ENCODE measurements at regions not wholly inside any gene's neighbourhood (a gene's known extent, or its start where the extent isn't known, plus 50 kb on each side); places are given as distances from the start of the nearest gene placed in this dataset.

DNA sequence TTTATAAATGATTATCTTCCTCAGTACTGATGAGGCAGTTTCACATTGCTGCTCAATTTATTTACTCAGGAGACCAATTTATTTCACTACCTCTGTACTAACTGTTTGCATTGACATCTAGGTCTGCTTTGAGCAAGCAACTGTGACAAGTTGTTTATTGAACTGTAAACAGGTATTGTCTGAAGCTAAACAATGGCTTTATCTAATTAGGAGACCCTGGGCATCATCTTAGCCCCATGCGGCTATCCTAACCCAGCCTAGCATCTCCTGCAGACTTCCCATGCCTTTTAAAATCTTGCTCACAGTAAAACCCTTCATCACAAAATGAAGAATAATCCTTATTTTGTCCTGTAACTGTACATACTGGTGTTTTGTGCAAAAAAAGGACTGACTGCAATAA, 348.2 kb downstream of the RWDD3 start:
- ChIA-PET CTCF (no interaction called here), POLR2A (no interaction called here)
- FAIRE-seq: no peak
- Histone ChIP-seq H4K20me1 (replicated peaks; ENCODE audit: control insufficient read depth, extremely low read depth, insufficient read depth, low read length) (no peaks in the 10 kb centered on the region), H2AFZ (ENCODE audit: low read depth, low read length) (no peak overlapping the region), H3K27me3 (ENCODE audit: control insufficient read depth in 2 of 2, insufficient read depth in 2 of 2, low read length in 2 of 2) (no peaks in the 10 kb centered on the region), H3K27ac (ENCODE audit: insufficient read depth, low read depth, low read length) (no peak overlapping the region), H3K79me2 (ENCODE audit: control insufficient read depth, insufficient read depth, low read length) (no peaks in the 10 kb centered on the region), H3K4me3 (replicated peaks in 1 of 3; ENCODE audit: insufficient read depth in 1 of 3, low read depth in 1 of 3, low read length in 3 of 3) (no peak overlapping the region), H3K4me1 (ENCODE audit: control insufficient read depth, extremely low read depth, insufficient read depth, low read length) (no peaks in the 10 kb centered on the region), H3K4me2 (ENCODE audit: insufficient read depth, low read length) (no peak overlapping the region), H3K9me1 (replicated peaks; ENCODE audit: control insufficient read depth, extremely low read depth, insufficient read depth, low read length) (no peaks in the 10 kb centered on the region), H3K36me3 (ENCODE audit: control insufficient read depth in 2 of 2, extremely low read depth in 1 of 2, insufficient read depth in 2 of 2, low read length in 2 of 2) (no peaks in the 10 kb centered on the region), H3K9ac (replicated peaks; ENCODE audit: extremely low read depth, insufficient read depth, low read length) (no peak overlapping the region), H3K9me3 (replicated peaks; ENCODE audit: control insufficient read depth, insufficient read depth, low read length) (no peaks in the 10 kb centered on the region)
- dilution Hi-C loops (cut with MboI; ENCODE audit: extremely low pct_ligation_motif_present, low sequenced_read_pairs) (no loop called here), intact Hi-C loops (cut with micrococcal nuclease) (no loop called here)
- TF ChIP-seq POLR2AphosphoS5 (IDR thresholded peaks at IDR 0.05; ENCODE audit: insufficient read depth, low read depth, low read length) (no peak), JUN (IDR thresholded peaks at IDR 0.05; ENCODE audit: borderline replicate concordance, insufficient read depth, insufficient read length, low read depth) (no peak), EZH2 (IDR thresholded peaks at IDR 0.05; ENCODE audit: borderline replicate concordance, low read depth, low read length, severe bottlenecking) (no peak), GATA2 (IDR thresholded peaks at IDR 0.05; ENCODE audit: insufficient read depth, insufficient read length, low read depth, low read length) (no peak), FOS (IDR thresholded peaks at IDR 0.05; ENCODE audit: borderline replicate concordance, insufficient read depth, low read length) (no peak), POLR2A (IDR thresholded peaks at IDR 0.05; ENCODE audit: low read depth, low read length) (no peak)
- TF ChIP-seq, protein P1, sequence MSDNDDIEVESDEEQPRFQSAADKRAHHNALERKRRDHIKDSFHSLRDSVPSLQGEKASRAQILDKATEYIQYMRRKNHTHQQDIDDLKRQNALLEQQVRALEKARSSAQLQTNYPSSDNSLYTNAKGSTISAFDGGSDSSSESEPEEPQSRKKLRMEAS (IDR thresholded peaks at IDR 0.05; ENCODE audit: insufficient read depth, insufficient read length): no peak
- no peak for DNase-seq (ENCODE audit: low read depth, low spot score)
- no TSS peak for BruUV-seq (replicated peaks)

- FAIRE-seq (no peak), DNase-seq (ENCODE audit: low read depth, low spot score) (no peak)
- H2AFZ ChIP-seq (ENCODE audit: low read depth, low read length): no peak overlapping the region
- ChIA-PET CTCF (no interaction called here), POLR2A (no interaction called here)
- BruUV-seq (replicated peaks): no TSS peak
- dilution Hi-C loops (cut with MboI; ENCODE audit: extremely low pct_ligation_motif_present, low sequenced_read_pairs) (no loop called here), intact Hi-C loops (cut with micrococcal nuclease) (no loop called here)
- H3K9me1 ChIP-seq (replicated peaks; ENCODE audit: control insufficient read depth, extremely low read depth, insufficient read depth, low read length): no peaks in the 10 kb centered on the region
- H3K4me2 ChIP-seq (ENCODE audit: insufficient read depth, low read length): no peak overlapping the region
- H3K27me3 ChIP-seq (ENCODE audit: control insufficient read depth in 2 of 2, insufficient read depth in 2 of 2, low read length in 2 of 2): no peaks in the 10 kb centered on the region
- no peak overlapping the region for H3K27ac ChIP-seq (ENCODE audit: insufficient read depth, low read depth, low read length)
- H3K36me3 ChIP-seq (ENCODE audit: control insufficient read depth in 2 of 2, extremely low read depth in 1 of 2, insufficient read depth in 2 of 2, low read length in 2 of 2): no peaks in the 10 kb centered on the region
- H3K4me3 ChIP-seq (replicated peaks in 1 of 3; ENCODE audit: insufficient read depth in 1 of 3, low read depth in 1 of 3, low read length in 3 of 3): no peak overlapping the region
- no peaks in the 10 kb centered on the region for H4K20me1 ChIP-seq (replicated peaks; ENCODE audit: control insufficient read depth, extremely low read depth, insufficient read depth, low read length)
- H3K79me2 ChIP-seq (ENCODE audit: control insufficient read depth, insufficient read depth, low read length): no peaks in the 10 kb centered on the region
- TF ChIP-seq, protein P1 (IDR thresholded peaks at IDR 0.05; ENCODE audit: insufficient read depth, insufficient read length): no peak
- TF ChIP-seq MYC (IDR thresholded peaks at IDR 0.05; ENCODE audit: low read depth, low read length): no peak
- TF ChIP-seq FOS (IDR thresholded peaks at IDR 0.05; ENCODE audit: borderline replicate concordance, insufficient read depth, low read length): no peak
- H3K9ac ChIP-seq (replicated peaks; ENCODE audit: extremely low read depth, insufficient read depth, low read length): no peak overlapping the region
- no peaks in the 10 kb centered on the region for H3K4me1 ChIP-seq (ENCODE audit: control insufficient read depth, extremely low read depth, insufficient read depth, low read length)
- no peaks in the 10 kb centered on the region for H3K9me3 ChIP-seq (replicated peaks; ENCODE audit: control insufficient read depth, insufficient read depth, low read length)
Measured at GRCh38 chr1:95582746-95583145, 348.7 kb downstream of the RWDD3 start.

Data from endothelial cell of umbilical vein (primary cell).